ENCODE measurements at regions not wholly inside any gene's neighbourhood (a gene's known extent, or its start where the extent isn't known, plus 50 kb on each side); places are given as distances from the start of the nearest gene placed in this dataset.
A peak's percentile ranks its signal among the peaks of the same experiment; 100 is the strongest.

DNA sequence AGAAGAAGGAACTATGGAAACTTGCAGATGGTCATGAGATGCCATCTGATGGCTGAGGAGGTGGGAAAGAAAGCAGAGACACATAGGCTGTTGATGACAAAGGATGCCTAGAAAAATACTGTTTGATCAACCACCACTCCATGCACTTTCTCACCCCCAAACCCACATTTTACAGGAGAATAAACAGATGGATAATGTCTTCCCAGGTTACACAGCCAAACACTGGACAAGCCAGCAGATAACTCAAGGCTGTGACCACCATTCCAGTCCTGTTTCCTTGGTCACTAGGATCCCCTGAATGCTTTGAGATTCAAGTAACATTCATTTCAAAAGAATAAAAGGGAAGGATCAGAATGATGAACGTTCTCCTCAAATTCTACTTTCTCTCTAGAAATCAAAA is 733.0 kb upstream of the SOX11 start:
- CTCF ChIA-PET = interaction anchor here (0.5 to 0.7 kb wide), 2 partner anchors 11 to 868 kb away, joined by 3 read pairs; no protein-coding TSS in a partner anchor
- Histone ChIP-seq H3K4me3 (ENCODE audit: low read depth, low read length) (no peak overlapping the region), H3K36me3 (ENCODE audit: control insufficient read depth in 2 of 2, insufficient read depth in 1 of 2, low read length in 2 of 2) (no peaks in the 10 kb centered on the region), H3K9me3 (ENCODE audit: control insufficient read depth, insufficient read depth, low read depth, low read length) (no peaks in the 10 kb centered on the region), H3K27ac (ENCODE audit: extremely low read depth, low read depth, low read length) (no peak overlapping the region), H3K4me1 (ENCODE audit: control insufficient read depth, insufficient read depth, low read length) (no peaks in the 10 kb centered on the region)
- POLR2A ChIA-PET = no interaction called here
- TF ChIP-seq ZNF585B (tag by site-specific recombination; IDR thresholded peaks at IDR 0.05) (no peak), ZNF223 (tag by site-specific recombination; IDR thresholded peaks at IDR 0.05) (no peak), ZNF629 (tag by site-specific recombination; IDR thresholded peaks at IDR 0.05) (no peak), ZNF16 (tag by site-specific recombination; IDR thresholded peaks at IDR 0.05; ENCODE audit: low read depth) (no peak), KLF10 (tag by site-specific recombination; IDR thresholded peaks at IDR 0.05) (no peak), ZNF292 (tag by site-specific recombination; IDR thresholded peaks at IDR 0.05; ENCODE audit: borderline replicate concordance, low read depth) (no peak), ZNF140 (tag by site-specific recombination; IDR thresholded peaks at IDR 0.05) (no peak), HOXC10 (CRISPR knock-in tag; IDR thresholded peaks at IDR 0.05) (no peak), ZNF777 (tag by site-specific recombination; IDR thresholded peaks at IDR 0.05; ENCODE audit: borderline replicate concordance) (no peak), ZNF621 (tag by site-specific recombination; IDR thresholded peaks at IDR 0.05) (no peak), ZNF529 (tag by site-specific recombination; IDR thresholded peaks at IDR 0.05; ENCODE audit: insufficient replicate concordance) (no peak)
- TF ChIP-seq, protein P1, sequence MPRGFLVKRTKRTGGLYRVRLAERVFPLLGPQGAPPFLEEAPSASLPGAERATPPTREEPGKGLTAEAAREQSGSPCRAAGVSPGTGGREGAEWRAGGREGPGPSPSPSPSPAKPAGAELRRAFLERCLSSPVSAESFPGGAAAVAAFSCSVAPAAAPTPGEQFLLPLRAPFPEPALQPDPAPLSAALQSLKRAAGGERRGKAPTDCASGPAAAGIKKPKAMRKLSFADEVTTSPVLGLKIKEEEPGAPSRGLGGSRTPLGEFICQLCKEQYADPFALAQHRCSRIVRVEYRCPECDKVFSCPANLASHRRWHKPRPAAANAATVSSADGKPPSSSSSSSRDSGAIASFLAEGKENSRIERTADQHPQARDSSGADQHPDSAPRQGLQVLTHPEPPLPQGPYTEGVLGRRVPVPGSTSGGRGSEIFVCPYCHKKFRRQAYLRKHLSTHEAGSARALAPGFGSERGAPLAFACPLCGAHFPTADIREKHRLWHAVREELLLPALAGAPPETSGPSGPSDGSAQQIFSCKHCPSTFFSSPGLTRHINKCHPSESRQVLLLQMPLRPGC (tag by site-specific recombination; IDR thresholded peaks at IDR 0.05) = no peak

DNA sequence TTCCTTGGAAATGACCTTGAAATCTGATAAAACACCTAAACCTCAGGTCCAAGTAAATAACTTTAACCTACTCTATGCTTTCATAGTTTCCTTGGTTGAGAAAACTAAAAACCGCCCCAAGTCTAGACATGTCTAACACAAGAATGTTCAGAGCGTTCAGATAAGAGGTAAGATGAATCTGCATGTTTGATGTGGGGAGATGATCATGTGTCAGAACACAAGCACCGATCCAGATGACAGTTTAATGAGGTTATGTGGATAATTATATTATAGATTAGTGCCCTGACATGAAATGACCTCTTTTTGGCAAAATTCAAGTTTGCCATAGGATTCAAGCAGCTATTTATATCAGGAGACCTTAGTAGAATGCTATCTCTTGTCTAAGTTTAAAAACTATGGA is 729.8 kb upstream of the SOX11 start:
- H3K4me1 ChIP-seq (ENCODE audit: control insufficient read depth, insufficient read depth, low read length) = no peaks in the 10 kb centered on the region
- no peaks in the 10 kb centered on the region for H3K9me3 ChIP-seq (ENCODE audit: control insufficient read depth, insufficient read depth, low read depth, low read length)
- no peak for TF ChIP-seq SCRT2 (tag by site-specific recombination; IDR thresholded peaks at IDR 0.05)
- no peak for TF ChIP-seq ZNF133 (tag by site-specific recombination; IDR thresholded peaks at IDR 0.05)
- TF ChIP-seq ZNF501 (tag by site-specific recombination; IDR thresholded peaks at IDR 0.05) = no peak
- no peak for TF ChIP-seq ZNF114 (tag by site-specific recombination; IDR thresholded peaks at IDR 0.05)
- TF ChIP-seq, protein P2, sequence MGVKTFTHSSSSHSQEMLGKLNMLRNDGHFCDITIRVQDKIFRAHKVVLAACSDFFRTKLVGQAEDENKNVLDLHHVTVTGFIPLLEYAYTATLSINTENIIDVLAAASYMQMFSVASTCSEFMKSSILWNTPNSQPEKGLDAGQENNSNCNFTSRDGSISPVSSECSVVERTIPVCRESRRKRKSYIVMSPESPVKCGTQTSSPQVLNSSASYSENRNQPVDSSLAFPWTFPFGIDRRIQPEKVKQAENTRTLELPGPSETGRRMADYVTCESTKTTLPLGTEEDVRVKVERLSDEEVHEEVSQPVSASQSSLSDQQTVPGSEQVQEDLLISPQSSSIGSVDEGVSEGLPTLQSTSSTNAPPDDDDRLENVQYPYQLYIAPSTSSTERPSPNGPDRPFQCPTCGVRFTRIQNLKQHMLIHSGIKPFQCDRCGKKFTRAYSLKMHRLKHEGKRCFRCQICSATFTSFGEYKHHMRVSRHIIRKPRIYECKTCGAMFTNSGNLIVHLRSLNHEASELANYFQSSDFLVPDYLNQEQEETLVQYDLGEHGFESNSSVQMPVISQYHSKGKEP (tag by site-specific recombination; IDR thresholded peaks at IDR 0.05) = no peak
- no peak for TF ChIP-seq ZNF354C (tag by site-specific recombination; IDR thresholded peaks at IDR 0.05; ENCODE audit: borderline replicate concordance, low read depth)
- TF ChIP-seq BCL11A (tag by site-specific recombination; IDR thresholded peaks at IDR 0.05; ENCODE audit: low read depth) = no peak
- no peak for TF ChIP-seq YY2 (tag by site-specific recombination; IDR thresholded peaks at IDR 0.05)
- TF ChIP-seq KLF9 (tag by site-specific recombination; IDR thresholded peaks at IDR 0.05; ENCODE audit: low read depth) = no peak
- no peak for TF ChIP-seq ZNF768 (tag by site-specific recombination; IDR thresholded peaks at IDR 0.05)
- no peak for TF ChIP-seq ZNF629 (tag by site-specific recombination; IDR thresholded peaks at IDR 0.05)
- H3K4me3 ChIP-seq (ENCODE audit: low read depth, low read length) = no peak overlapping the region
- POLR2A ChIA-PET = no interaction called here
- H3K27ac ChIP-seq (ENCODE audit: extremely low read depth, low read depth, low read length) = no peak overlapping the region
- CTCF ChIA-PET = no interaction called here
- H3K36me3 ChIP-seq (ENCODE audit: control insufficient read depth in 2 of 2, insufficient read depth in 1 of 2, low read length in 2 of 2) = no peaks in the 10 kb centered on the region

DNA sequence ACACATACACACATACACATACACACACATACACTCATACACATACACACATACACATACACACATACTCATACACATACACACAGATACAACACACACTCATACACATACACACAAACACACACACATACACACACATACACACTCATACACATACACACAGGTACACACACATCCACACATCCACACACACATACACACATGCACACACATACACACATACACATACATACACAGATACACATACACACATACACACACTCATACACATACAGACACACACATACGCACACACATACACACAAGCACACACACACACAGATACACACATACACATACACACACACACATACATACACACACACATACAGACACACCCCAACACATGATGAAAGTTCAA is 729.1 kb upstream of the SOX11 start:
- no peak for TF ChIP-seq ZNF776 (tag by site-specific recombination; IDR thresholded peaks at IDR 0.05; ENCODE audit: borderline replicate concordance)
- TF ChIP-seq, protein P3, sequence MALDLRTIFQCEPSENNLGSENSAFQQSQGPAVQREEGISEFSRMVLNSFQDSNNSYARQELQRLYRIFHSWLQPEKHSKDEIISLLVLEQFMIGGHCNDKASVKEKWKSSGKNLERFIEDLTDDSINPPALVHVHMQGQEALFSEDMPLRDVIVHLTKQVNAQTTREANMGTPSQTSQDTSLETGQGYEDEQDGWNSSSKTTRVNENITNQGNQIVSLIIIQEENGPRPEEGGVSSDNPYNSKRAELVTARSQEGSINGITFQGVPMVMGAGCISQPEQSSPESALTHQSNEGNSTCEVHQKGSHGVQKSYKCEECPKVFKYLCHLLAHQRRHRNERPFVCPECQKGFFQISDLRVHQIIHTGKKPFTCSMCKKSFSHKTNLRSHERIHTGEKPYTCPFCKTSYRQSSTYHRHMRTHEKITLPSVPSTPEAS (tag by site-specific recombination; IDR thresholded peaks at IDR 0.05) = peak; percentile 99
- POLR2A ChIA-PET = no interaction called here
- H3K36me3 ChIP-seq (ENCODE audit: control insufficient read depth in 2 of 2, insufficient read depth in 1 of 2, low read length in 2 of 2) = no peaks in the 10 kb centered on the region
- no peak overlapping the region for H3K27ac ChIP-seq (ENCODE audit: extremely low read depth, low read depth, low read length)
- no peaks in the 10 kb centered on the region for H3K9me3 ChIP-seq (ENCODE audit: control insufficient read depth, insufficient read depth, low read depth, low read length)
- H3K4me1 ChIP-seq (ENCODE audit: control insufficient read depth, insufficient read depth, low read length) = no peaks in the 10 kb centered on the region
- H3K4me3 ChIP-seq (ENCODE audit: low read depth, low read length) = no peak overlapping the region
- CTCF ChIA-PET = no interaction called here
